ENCODE measurements at regions not wholly inside any gene's neighbourhood (a gene's known extent, or its start where the extent isn't known, plus 50 kb on each side); places are given as distances from the start of the nearest gene placed in this dataset.

DNA sequence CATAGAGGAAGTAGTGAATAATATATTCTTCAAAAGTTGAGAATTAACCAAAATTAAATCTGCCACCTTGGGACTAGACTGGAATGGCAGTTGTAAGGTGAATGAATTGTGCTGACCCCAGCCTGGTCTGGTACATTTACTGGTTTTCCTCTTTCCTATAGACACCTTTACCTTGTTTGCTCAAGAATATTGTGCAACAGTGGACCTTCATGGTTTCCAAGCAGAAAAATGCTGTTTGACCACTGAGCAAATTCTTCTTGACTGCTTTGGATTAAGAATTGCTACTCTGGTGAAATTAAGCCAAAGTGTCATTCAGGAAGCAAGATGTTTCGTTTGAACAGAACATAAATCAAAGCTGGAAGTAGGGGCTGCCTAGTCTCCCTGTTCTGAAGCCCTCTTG lies 156.6 kb upstream of the TAB2 start:
- no peaks in the 10 kb centered on the region for H3K4me1 ChIP-seq (ENCODE audit: control insufficient read depth in 1 of 2, low read depth in 2 of 2)
- H3K27me3 ChIP-seq (replicated peaks; ENCODE audit: insufficient read depth) = no peaks in the 10 kb centered on the region
- TF ChIP-seq, protein P1, sequence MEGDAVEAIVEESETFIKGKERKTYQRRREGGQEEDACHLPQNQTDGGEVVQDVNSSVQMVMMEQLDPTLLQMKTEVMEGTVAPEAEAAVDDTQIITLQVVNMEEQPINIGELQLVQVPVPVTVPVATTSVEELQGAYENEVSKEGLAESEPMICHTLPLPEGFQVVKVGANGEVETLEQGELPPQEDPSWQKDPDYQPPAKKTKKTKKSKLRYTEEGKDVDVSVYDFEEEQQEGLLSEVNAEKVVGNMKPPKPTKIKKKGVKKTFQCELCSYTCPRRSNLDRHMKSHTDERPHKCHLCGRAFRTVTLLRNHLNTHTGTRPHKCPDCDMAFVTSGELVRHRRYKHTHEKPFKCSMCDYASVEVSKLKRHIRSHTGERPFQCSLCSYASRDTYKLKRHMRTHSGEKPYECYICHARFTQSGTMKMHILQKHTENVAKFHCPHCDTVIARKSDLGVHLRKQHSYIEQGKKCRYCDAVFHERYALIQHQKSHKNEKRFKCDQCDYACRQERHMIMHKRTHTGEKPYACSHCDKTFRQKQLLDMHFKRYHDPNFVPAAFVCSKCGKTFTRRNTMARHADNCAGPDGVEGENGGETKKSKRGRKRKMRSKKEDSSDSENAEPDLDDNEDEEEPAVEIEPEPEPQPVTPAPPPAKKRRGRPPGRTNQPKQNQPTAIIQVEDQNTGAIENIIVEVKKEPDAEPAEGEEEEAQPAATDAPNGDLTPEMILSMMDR (IDR thresholded peaks at IDR 0.05) = no peak
- ATAC-seq (ENCODE audit: insufficient number of reproducible peaks, low FRiP score, low read depth) = no peak
- H3K27ac ChIP-seq = no peak overlapping the region
- no peak for DNase-seq (ENCODE audit: low spot score)
- no peaks in the 10 kb centered on the region for H3K9me3 ChIP-seq
- H3K4me3 ChIP-seq = no peak overlapping the region
- no peaks in the 10 kb centered on the region for H3K36me3 ChIP-seq

- Histone ChIP-seq H3K27me3 (replicated peaks; ENCODE audit: insufficient read depth) (no peaks in the 10 kb centered on the region), H3K27ac (no peak overlapping the region), H3K4me1 (ENCODE audit: control insufficient read depth in 1 of 2, low read depth in 2 of 2) (no peaks in the 10 kb centered on the region), H3K4me3 (no peak overlapping the region), H3K36me3 (no peaks in the 10 kb centered on the region), H3K9me3 (no peaks in the 10 kb centered on the region)
- TF ChIP-seq, protein P1 (IDR thresholded peaks at IDR 0.05) = no peak
- ATAC-seq (ENCODE audit: insufficient number of reproducible peaks, low FRiP score, low read depth) = no peak
- no peak for DNase-seq (ENCODE audit: low spot score)
Observed at GRCh38 chr6:149162924-149163323, 154.6 kb upstream of the TAB2 start.

- DNase-seq (ENCODE audit: low spot score) (no peak), ATAC-seq (ENCODE audit: insufficient number of reproducible peaks, low FRiP score, low read depth) (no peak)
- Histone ChIP-seq H3K27me3 (replicated peaks; ENCODE audit: insufficient read depth) (no peaks in the 10 kb centered on the region), H3K9me3 (no peaks in the 10 kb centered on the region), H3K27ac (no peak overlapping the region), H3K4me1 (ENCODE audit: control insufficient read depth in 1 of 2, low read depth in 2 of 2) (no peaks in the 10 kb centered on the region), H3K36me3 (no peaks in the 10 kb centered on the region), H3K4me3 (no peak overlapping the region)
- TF ChIP-seq, protein P1 (IDR thresholded peaks at IDR 0.05) = no peak
Observed at GRCh38 chr6:149164199-149164750, 153.2 kb upstream of the TAB2 start.

- TF ChIP-seq, protein P1 (IDR thresholded peaks at IDR 0.05) = no peak
- Histone ChIP-seq H3K27ac (no peak overlapping the region), H3K4me1 (ENCODE audit: control insufficient read depth in 1 of 2, low read depth in 2 of 2) (no peaks in the 10 kb centered on the region), H3K9me3 (no peaks in the 10 kb centered on the region), H3K27me3 (replicated peaks; ENCODE audit: insufficient read depth) (no peaks in the 10 kb centered on the region), H3K36me3 (no peaks in the 10 kb centered on the region), H3K4me3 (no peak overlapping the region)
- DNase-seq (ENCODE audit: low spot score) (no peak), ATAC-seq (ENCODE audit: insufficient number of reproducible peaks, low FRiP score, low read depth) (no peak)
Observed at GRCh38 chr6:149166336-149166735, 151.2 kb upstream of the TAB2 start.

- Histone ChIP-seq H3K27me3 (replicated peaks; ENCODE audit: insufficient read depth) (no peaks in the 10 kb centered on the region), H3K9me3 (no peaks in the 10 kb centered on the region), H3K27ac (no peak overlapping the region), H3K4me3 (no peak overlapping the region), H3K36me3 (no peaks in the 10 kb centered on the region), H3K4me1 (ENCODE audit: control insufficient read depth in 1 of 2, low read depth in 2 of 2) (no peaks in the 10 kb centered on the region)
- ATAC-seq (ENCODE audit: insufficient number of reproducible peaks, low FRiP score, low read depth) (no peak), DNase-seq (ENCODE audit: low spot score) (no peak)
- TF ChIP-seq, protein P1 (IDR thresholded peaks at IDR 0.05) = no peak
Observed at GRCh38 chr6:149166747-149167146, 150.8 kb upstream of the TAB2 start.

Data from thoracic aorta (tissue), 2 donors.